NCI-H128 (cell line): ENCODE measurements at regions not wholly inside any gene's neighbourhood (a gene's known extent, or its start where the extent isn't known, plus 50 kb on each side); places are given as distances from the start of the nearest gene placed in this dataset.
"Not testable (repeated sequence)": the region's sequence is repeated elsewhere in the genome, so short reads cannot be mapped to it uniquely, and the experiment has no call there.

Source experiments
- DNase-seq: peaks from one replicate; lab custom pipeline; 2025; ENCODE audit not compliant: unreplicated experiment; lab: John Stamatoyannopoulos, UW

- no peak for DNase-seq
These were observed 554.5 kb downstream of the TMEM121 start for GRCh38 chr14:106080922-106081321.

- not testable (repeated sequence) for DNase-seq
These were observed 555.3 kb downstream of the TMEM121 start for GRCh38 chr14:106081721-106082120.

- no peak for DNase-seq
These were observed 556.7 kb downstream of the TMEM121 start for GRCh38 chr14:106083082-106083481.

- DNase-seq = no peak
These were observed 561.5 kb downstream of the TMEM121 start for GRCh38 chr14:106087837-106088236.

- not testable (repeated sequence) for DNase-seq
These were observed 562.5 kb downstream of the TMEM121 start for GRCh38 chr14:106088860-106089259.

DNA sequence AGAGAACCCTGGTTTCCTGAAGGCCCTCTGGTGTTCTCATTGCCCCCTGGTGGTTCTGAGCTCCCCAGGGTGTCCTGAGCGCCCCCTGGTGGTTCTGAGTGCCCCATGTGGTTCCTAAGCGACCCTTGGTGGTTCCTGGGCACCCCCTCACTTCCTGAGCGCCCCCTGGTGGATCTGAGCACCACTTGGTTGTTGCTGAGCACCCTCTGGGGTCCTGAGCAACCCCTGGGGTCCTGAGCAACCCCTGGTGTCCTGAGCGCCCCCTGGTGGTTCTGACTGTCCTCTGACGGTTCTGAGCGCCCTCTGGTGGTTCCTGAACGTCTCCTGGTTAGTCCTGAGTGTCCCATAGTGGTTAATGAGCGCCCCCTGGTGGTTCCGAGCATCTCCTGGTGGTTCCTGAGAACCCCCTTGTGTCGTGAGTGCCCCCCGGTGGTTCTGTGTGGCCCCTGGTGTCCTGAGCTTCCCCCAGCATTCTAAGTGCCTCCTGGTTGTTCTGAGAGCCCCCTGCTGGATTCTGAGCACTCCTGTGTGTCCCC lies 568.3 kb downstream of the TMEM121 start:
- no peak for DNase-seq

DNA sequence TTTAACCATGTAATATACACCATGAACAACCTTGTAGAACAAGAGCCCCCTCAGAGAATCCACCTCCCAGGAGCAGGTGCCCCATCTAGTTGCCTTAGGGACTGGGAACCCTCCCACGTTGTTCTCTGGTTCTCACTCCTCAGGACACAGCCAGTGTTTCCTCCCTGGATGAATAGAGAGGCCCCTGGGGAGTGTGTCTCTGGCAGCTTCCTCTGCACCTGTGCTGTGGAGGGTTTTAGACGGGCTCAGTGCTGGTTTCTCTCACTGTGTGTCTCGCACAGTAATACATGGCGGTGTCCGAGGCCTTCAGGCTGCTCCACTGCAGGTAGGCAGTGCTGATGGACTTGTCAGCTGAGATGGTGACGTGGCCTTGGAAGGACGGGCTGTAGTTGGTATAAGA lies 581.3 kb downstream of the TMEM121 start:
- no peak for DNase-seq

- DNase-seq = no peak
These were observed 583.0 kb downstream of the TMEM121 start for GRCh38 chr14:106109337-106109736.

DNA sequence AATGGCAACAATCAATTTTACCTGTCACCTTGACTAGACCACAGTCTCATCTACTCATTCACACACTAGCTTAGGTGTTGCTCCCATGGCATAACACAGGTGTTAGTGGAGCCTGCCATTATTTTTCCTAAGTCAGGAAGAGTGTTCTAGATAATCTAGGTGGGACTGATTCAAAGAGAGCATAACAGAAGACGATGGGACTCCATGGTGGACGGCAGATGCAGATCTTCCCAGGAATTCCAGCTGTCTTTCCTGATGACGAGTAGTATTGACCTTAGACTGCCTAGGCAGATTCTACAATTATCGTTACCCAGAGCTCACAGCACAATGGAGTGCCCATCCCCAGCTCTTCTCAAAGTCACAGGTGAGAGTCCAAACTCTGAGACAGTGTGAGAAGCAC lies 589.0 kb downstream of the TMEM121 start:
- no peak for DNase-seq

DNA sequence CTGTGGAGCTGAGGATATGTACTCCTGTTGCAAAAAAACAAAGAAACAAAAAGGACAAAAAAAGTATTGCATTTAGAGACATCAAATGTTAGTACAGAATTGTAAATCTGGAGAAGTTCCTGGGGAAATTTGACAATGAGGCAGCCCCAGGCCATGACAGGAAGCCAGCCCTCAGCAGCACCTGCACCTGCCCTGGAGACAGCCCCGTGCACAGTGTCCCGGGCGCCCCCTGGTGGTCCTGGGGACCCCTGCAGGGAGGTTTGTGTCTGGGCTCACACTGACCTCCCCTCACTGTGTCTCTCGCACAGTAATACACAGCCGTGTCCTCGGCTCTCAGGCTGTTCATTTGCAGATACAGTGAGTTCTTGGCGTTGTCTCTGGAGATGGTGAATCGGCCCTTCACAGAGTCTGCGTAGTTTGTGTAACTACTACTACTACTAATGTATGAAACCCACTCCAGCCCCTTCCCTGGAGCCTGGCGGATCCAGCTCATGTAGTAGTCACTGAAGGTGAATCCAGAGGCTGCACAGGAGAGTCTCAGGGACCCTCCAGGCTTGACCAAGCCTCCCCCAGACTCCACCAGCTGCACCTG lies 590.1 kb downstream of the TMEM121 start:
- not testable (repeated sequence) for DNase-seq

DNA sequence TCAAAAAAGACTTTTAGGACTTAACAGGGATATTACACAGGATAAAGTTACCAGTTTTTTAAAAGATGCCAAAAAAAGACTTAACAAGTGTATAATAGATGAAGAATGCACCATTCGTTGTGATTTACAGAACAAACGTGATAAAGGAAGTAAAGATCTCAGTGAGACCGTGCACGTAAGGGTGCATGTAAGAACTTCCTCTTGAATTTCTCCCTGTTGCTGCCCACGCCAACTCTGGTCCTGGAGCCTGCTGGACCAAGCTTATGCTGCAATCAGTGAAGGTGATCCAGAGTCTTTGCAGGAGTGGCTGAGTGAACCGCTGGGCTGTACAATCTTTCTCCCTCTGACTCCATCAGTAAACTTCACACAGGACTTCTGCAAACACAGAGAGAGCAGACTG lies 593.7 kb downstream of the TMEM121 start:
- DNase-seq = no peak

- no peak for DNase-seq
These were observed 602.9 kb downstream of the TMEM121 start for GRCh38 chr14:106129274-106129673.

- not testable (repeated sequence) for DNase-seq
These were observed 603.7 kb downstream of the TMEM121 start for GRCh38 chr14:106129904-106130661.

DNA sequence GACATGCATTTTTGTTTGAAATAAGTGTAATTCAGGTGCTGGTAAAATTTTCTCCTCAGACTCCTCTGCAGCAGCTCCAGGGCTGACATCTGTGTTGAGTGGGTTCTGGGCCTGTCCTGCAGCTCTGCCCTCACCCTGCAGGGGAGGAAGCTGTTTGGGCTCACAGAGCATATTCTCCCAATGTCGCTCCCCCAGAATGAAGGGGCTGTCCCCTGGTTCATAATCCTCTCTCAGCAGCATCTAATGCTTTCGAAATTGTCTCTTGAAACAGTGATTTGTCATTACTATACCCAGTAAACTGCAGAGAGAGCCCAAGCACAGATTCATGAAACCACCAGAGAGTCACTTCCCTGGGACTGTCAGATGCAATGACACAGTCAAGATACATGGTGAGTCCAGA lies 606.7 kb downstream of the TMEM121 start:
- not testable (repeated sequence) for DNase-seq

- no peak for DNase-seq
These were observed 608.5 kb downstream of the TMEM121 start for GRCh38 chr14:106134886-106135285.

- DNase-seq = no peak
These were observed 615.1 kb downstream of the TMEM121 start for GRCh38 chr14:106141242-106142220.

GRCh38 chr14:106145731-106146130 lies 619.3 kb downstream of the TMEM121 start:
- not testable (repeated sequence) for DNase-seq

DNA sequence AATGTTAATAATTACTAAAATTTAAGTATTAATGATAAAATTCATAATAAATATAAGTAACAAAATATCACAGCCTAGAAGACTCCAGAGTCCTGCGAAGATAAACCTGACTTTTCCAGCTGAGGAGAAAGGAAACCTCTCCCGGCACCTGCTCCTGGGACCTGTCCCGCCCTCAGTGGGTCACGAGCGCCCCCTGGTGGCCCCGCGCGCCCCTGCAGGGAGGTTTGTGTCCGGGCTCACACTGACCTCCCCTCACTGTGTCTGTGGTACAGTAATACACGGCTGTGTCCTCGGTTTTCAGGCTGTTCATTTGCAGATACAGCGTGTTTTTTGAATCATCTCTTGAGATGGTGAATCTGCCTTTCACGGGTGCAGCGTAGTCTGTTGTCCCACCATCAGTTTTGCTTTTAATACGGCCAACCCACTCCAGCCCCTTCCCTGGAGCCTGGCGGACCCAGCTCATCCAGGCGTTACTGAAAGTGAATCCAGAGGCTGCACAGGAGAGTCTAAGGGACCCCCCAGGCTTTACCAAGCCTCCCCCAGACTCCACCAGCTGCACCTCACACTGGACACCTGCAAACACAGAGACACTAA lies 627.1 kb downstream of the TMEM121 start:
- not testable (repeated sequence) for DNase-seq

- DNase-seq = no peak
These were observed 636.9 kb downstream of the TMEM121 start for GRCh38 chr14:106163316-106163715.

DNA sequence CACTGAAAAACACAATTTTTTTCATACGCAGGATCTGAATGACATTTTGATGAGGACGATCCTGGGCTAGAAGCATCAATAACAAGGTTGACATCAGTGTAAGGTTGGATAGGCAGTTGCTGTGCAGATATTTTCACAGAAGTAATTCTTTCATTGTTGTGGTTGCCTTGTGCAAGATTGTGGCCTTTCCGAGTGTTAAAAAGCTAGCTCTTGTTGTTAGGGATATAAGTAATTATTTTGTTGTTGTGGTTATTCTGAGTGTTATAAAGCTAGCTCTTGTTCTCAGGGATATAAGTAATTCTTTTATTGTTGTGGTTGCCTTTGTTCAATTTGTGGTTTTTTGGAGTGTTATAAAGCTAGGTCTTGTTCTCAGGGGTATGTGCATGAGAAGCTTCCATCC lies 637.4 kb downstream of the TMEM121 start:
- not testable (repeated sequence) for DNase-seq

DNA sequence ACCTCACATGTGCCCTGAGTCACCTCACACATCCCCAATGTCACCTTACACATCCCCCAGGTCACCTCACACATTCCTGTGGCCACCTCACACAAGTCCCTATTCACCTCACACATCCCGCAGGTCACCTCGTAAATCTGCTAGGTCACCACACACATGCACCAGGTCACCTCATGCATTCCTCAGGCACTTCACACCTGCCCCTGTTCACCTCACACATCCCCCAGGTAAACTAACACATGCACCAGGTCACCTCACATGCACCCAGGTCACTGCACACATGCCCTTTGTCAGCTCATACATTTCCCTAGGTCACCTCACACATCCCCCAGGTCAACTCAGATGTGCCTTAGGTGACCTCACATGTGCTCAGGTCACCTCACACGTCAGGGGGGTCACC lies 639.8 kb downstream of the TMEM121 start:
- no peak for DNase-seq
